Keratinocyte (primary cell): ENCODE measurements at regions not wholly inside any gene's neighbourhood (a gene's known extent, or its start where the extent isn't known, plus 50 kb on each side); places are given as distances from the start of the nearest gene placed in this dataset.

Experiments used
- DNase-seq: peaks from one replicate; pipeline ENCODE4 v3.0.0-alpha.2; 2011; ENCODE audit warnings: low read depth, missing footprints, low spot score
- FAIRE-seq: peaks from 2 replicates; lab custom pipeline; 2011; peaks lifted over from hg19 to GRCh38; lab: Jason Lieb, UNC
- H2AFZ ChIP-seq: 2 replicates; pipeline ENCODE4 v1.6.0; 2012; ENCODE audit warnings: low read length, control low read depth, inconsistent platforms; ENCODE audit not compliant: control insufficient read depth
- H3K27ac ChIP-seq: 2 replicates; pipeline ENCODE4 v1.5.1; 2011; ENCODE audit warnings: low read length; ENCODE audit not compliant: control insufficient read depth, insufficient read depth
- H3K27me3 ChIP-seq: 3 replicates; pipeline ENCODE4 v1.6.0; 2011; ENCODE audit warnings: low read length; ENCODE audit not compliant: control insufficient read depth, insufficient read depth; ENCODE audit errors: extremely low read depth
- H3K36me3 ChIP-seq, 2 experiments: 2 replicates in 1 of 2; 3 replicates in 1 of 2; pipeline ENCODE4 v1.5.1; 2011; ENCODE audit warnings: low read length in 2 of 2, mild to moderate bottlenecking in 1 of 2; ENCODE audit not compliant: control insufficient read depth in 2 of 2, insufficient read depth in 2 of 2; ENCODE audit errors: extremely low read depth in 1 of 2
- H3K4me1 ChIP-seq: 3 replicates; pipeline ENCODE4 v1.5.1; 2011; ENCODE audit warnings: low read length; ENCODE audit not compliant: control insufficient read depth, insufficient read depth; ENCODE audit errors: extremely low read depth
- H3K4me2 ChIP-seq: 3 replicates; pipeline ENCODE4 v1.6.0; 2011; ENCODE audit warnings: low read depth, low read length; ENCODE audit not compliant: control insufficient read depth, insufficient read depth; ENCODE audit errors: extremely low read depth
- H3K4me3 ChIP-seq, 3 experiments: fragments of 200-600 bp in 1 of 3; sonication (generic) in 1 of 3; 2 replicates in 2 of 3; 3 replicates in 1 of 3; pipeline ENCODE4 v1.5.1; 2011 to 2016; ENCODE audit warnings: low read length in 3 of 3, mild to moderate bottlenecking in 3 of 3, control low read depth in 2 of 3, inconsistent platforms in 1 of 3, low read depth in 1 of 3, mixed read lengths in 1 of 3, mixed run types in 1 of 3, moderate library complexity in 1 of 3; ENCODE audit not compliant: control insufficient read depth in 2 of 3, insufficient read depth in 2 of 3; ENCODE audit errors: extremely low read depth in 1 of 3
- H3K79me2 ChIP-seq: 2 replicates; pipeline ENCODE4 v1.6.0; 2012; ENCODE audit warnings: low read length; ENCODE audit not compliant: control insufficient read depth, insufficient read depth
- H3K9ac ChIP-seq: 3 replicates; pipeline ENCODE4 v1.6.0; 2011; ENCODE audit warnings: low read length; ENCODE audit not compliant: control insufficient read depth, insufficient read depth; ENCODE audit errors: extremely low read depth
- H3K9me1 ChIP-seq: 3 replicates; pipeline ENCODE4 v1.6.0; 2011; ENCODE audit warnings: low read length; ENCODE audit not compliant: control insufficient read depth, insufficient read depth; ENCODE audit errors: extremely low read depth
- H3K9me3 ChIP-seq: 2 replicates; pipeline ENCODE4 v1.5.1; 2012; ENCODE audit warnings: low read depth, low read length; ENCODE audit not compliant: control insufficient read depth
- H4K20me1 ChIP-seq: 3 replicates; pipeline ENCODE4 v1.6.0; 2011; ENCODE audit warnings: low read length; ENCODE audit not compliant: control insufficient read depth, insufficient read depth; ENCODE audit errors: extremely low read depth
- EZH2 ChIP-seq: IDR thresholded peaks from one replicate; pipeline ENCODE4 v1.6.1; 2012; ENCODE audit warnings: inconsistent platforms, mild to moderate bottlenecking, low read length, moderate library complexity
- dilution Hi-C: fragments of 300-500 bp; cut with MboI; formaldehyde crosslinking; loops from one replicate; pipeline ENCODE4 v1.7.0; 2020; ENCODE audit warnings: low sequenced_read_pairs; ENCODE audit not compliant: extremely low pct_ligation_motif_present
- TF ChIP-seq, protein P1 (sequence below), 3 experiments: IDR thresholded peaks in 1 of 3; conservative IDR thresholded peaks in 1 of 3; optimal IDR thresholded peaks in 1 of 3; 2 replicates in 2 of 3; 3 replicates in 1 of 3; pipeline versions ENCODE3 to v1.5.1; 2011; ENCODE audit warnings: low read length in 3 of 3, mild to moderate bottlenecking in 3 of 3, moderate library complexity in 2 of 3, control low read depth in 1 of 3, inconsistent platforms in 1 of 3; ENCODE audit not compliant: insufficient read depth in 2 of 3; ENCODE audit errors: extremely low read depth in 1 of 3

DNA sequence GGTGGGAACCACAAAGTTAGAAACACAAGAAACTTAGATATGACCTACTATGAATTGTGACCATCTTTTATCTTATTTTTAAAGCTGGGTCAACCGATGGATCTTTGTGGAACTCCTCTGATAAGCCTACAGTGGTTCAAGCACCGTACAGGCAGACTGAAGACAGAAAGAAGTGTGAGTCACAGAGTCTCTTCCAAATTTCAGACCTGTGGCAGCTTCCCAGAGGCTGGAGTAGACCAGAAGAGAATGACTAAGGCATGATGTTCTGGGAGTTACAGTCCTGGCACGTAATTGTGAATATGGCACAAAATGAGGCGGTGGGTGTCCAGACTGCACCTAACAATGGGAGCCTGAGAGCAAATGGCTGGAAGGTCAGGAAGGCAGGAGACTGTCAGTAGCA lies 70.0 kb downstream of the LMO4 start:
- Histone ChIP-seq H3K4me1 (peaks cover 23% of the 10 kb centered on the region), H3K4me2 (peak overlapping the region; percentile 90), H4K20me1 (no peaks in the 10 kb centered on the region), H3K9me3 (no peaks in the 10 kb centered on the region), H3K27me3 (no peaks in the 10 kb centered on the region), H3K36me3 (no peaks in the 10 kb centered on the region), H2AFZ (peak overlapping the region; percentile 91), H3K79me2 (no peaks in the 10 kb centered on the region), H3K4me3 (peak overlapping the region in 2 of 3 experiments; percentile 36 to 59), H3K9ac (peak overlapping the region; percentile 84), H3K27ac (peak overlapping the region; percentile 100), H3K9me1 (no peaks in the 10 kb centered on the region)
- no peak for TF ChIP-seq EZH2
- TF ChIP-seq, protein P1, sequence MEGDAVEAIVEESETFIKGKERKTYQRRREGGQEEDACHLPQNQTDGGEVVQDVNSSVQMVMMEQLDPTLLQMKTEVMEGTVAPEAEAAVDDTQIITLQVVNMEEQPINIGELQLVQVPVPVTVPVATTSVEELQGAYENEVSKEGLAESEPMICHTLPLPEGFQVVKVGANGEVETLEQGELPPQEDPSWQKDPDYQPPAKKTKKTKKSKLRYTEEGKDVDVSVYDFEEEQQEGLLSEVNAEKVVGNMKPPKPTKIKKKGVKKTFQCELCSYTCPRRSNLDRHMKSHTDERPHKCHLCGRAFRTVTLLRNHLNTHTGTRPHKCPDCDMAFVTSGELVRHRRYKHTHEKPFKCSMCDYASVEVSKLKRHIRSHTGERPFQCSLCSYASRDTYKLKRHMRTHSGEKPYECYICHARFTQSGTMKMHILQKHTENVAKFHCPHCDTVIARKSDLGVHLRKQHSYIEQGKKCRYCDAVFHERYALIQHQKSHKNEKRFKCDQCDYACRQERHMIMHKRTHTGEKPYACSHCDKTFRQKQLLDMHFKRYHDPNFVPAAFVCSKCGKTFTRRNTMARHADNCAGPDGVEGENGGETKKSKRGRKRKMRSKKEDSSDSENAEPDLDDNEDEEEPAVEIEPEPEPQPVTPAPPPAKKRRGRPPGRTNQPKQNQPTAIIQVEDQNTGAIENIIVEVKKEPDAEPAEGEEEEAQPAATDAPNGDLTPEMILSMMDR (optimal IDR thresholded peaks at IDR 0.05 in 1 of 3, IDR thresholded peaks at IDR 0.05 in 1 of 3, conservative IDR thresholded peaks at IDR 0.05 in 1 of 3; ENCODE audit: extremely low read depth in 1 of 3, insufficient read depth in 2 of 3, low read length in 3 of 3), result no peak
- dilution Hi-C loops, result no loop called here
- peak; percentile 97 for FAIRE-seq
- DNase-seq, result peak; percentile 61

DNA sequence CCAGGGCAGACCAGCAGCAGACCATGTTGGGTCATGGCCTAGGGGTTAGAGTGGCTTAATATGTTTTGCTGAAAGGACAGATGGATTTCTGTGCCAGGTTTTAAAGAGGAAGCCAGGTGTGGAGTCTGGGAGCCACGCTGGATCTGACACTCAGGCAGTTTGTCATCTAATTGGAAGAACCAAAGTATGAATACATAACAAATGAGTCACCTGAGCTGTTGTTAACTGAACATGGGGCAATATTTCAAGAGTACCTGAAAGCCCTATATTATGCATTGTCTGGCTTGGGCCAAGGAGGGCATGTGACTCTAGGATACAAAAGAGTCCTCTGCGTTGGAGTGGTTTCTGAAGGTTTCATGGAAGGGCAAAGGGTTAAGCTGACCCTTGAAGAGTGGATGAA lies 70.6 kb downstream of the LMO4 start:
- FAIRE-seq, result peak; percentile 99
- peak overlapping the region; percentile 100 for H3K27ac ChIP-seq
- peak; percentile 46 for DNase-seq

More for the DNA sequence above, 70.6 kb downstream of the LMO4 start:
- Histone ChIP-seq H4K20me1 (no peaks in the 10 kb centered on the region), H3K4me1 (peaks cover 29% of the 10 kb centered on the region), H3K4me2 (peak overlapping the region; percentile 90), H3K4me3 (peak overlapping the region in 2 of 3 experiments; percentile 36 to 59), H3K9me1 (no peaks in the 10 kb centered on the region), H3K9me3 (no peaks in the 10 kb centered on the region), H3K79me2 (no peaks in the 10 kb centered on the region), H3K27me3 (no peaks in the 10 kb centered on the region), H3K36me3 (no peaks in the 10 kb centered on the region), H3K9ac (peak overlapping the region; percentile 84), H2AFZ (peak overlapping the region; percentile 91)
- dilution Hi-C loops, result no loop called here
- TF ChIP-seq, protein P1 (optimal IDR thresholded peaks at IDR 0.05 in 1 of 3, IDR thresholded peaks at IDR 0.05 in 1 of 3, conservative IDR thresholded peaks at IDR 0.05 in 1 of 3; ENCODE audit: extremely low read depth in 1 of 3, insufficient read depth in 2 of 3, low read length in 3 of 3), result no peak
- TF ChIP-seq EZH2, result no peak
